ENCODE measurements at regions not wholly inside any gene's neighbourhood (a gene's known extent, or its start where the extent isn't known, plus 50 kb on each side); places are given as distances from the start of the nearest gene placed in this dataset.

GRCh38 chr15:61537337-61537736 is 308.2 kb upstream of the RORA start:
- H3K27ac Mint-ChIP-seq = no peak overlapping the region
- no peak overlapping the region for H3K4me3 Mint-ChIP-seq
- no peaks in the 10 kb centered on the region for H3K9me3 Mint-ChIP-seq (ENCODE audit: insufficient read depth)
- DNase-seq = no peak
- no peaks in the 10 kb centered on the region for H3K36me3 Mint-ChIP-seq (ENCODE audit: low read depth)
- ChIA-PET CTCF (interaction anchor here (1.7 kb wide), 1 partner anchor 297 kb away, joined by 3 read pairs; no protein-coding TSS in a partner anchor), POLR2A (interaction anchor here (0.8 kb wide), 1 partner anchor 241 kb away, joined by 3 read pairs; no protein-coding TSS in a partner anchor)
- ATAC-seq = no peak
- peaks cover 11% of the 10 kb centered on the region for H3K27me3 Mint-ChIP-seq (ENCODE audit: low read depth)
- H3K4me1 Mint-ChIP-seq (ENCODE audit: low read depth) = no peaks in the 10 kb centered on the region

GRCh38 chr15:61534986-61535385 is 305.9 kb upstream of the RORA start:
- no peak for DNase-seq
- Mint-ChIP-seq H3K36me3 (ENCODE audit: low read depth) (no peaks in the 10 kb centered on the region), H3K4me3 (no peak overlapping the region), H3K9me3 (ENCODE audit: insufficient read depth) (no peaks in the 10 kb centered on the region), H3K27me3 (ENCODE audit: low read depth) (peaks cover 14% of the 10 kb centered on the region), H3K4me1 (ENCODE audit: low read depth) (no peaks in the 10 kb centered on the region), H3K27ac (no peak overlapping the region)
- ATAC-seq = no peak
- ChIA-PET CTCF (no interaction called here), POLR2A (no interaction called here)

GRCh38 chr15:61530769-61531168 is 301.7 kb upstream of the RORA start:
- H3K9me3 Mint-ChIP-seq (ENCODE audit: insufficient read depth) = no peaks in the 10 kb centered on the region
- H3K27me3 Mint-ChIP-seq (ENCODE audit: low read depth) = peaks cover 3% of the 10 kb centered on the region
- H3K4me1 Mint-ChIP-seq (ENCODE audit: low read depth) = no peaks in the 10 kb centered on the region
- H3K4me3 Mint-ChIP-seq = no peak overlapping the region
- H3K27ac Mint-ChIP-seq = no peak overlapping the region
- no peaks in the 10 kb centered on the region for H3K36me3 Mint-ChIP-seq (ENCODE audit: low read depth)
- CTCF ChIA-PET = no interaction called here
- ATAC-seq = no peak
- POLR2A ChIA-PET = no interaction called here
- DNase-seq = no peak

- no peaks in the 10 kb centered on the region for H3K36me3 Mint-ChIP-seq (ENCODE audit: low read depth)
- H3K4me3 Mint-ChIP-seq = no peak overlapping the region
- POLR2A ChIA-PET = no interaction called here
- peaks cover 4% of the 10 kb centered on the region for H3K4me1 Mint-ChIP-seq (ENCODE audit: low read depth)
- ATAC-seq (no peak), DNase-seq (no peak)
- H3K27ac Mint-ChIP-seq = no peak overlapping the region
- CTCF ChIA-PET = no interaction called here
- H3K27me3 Mint-ChIP-seq (ENCODE audit: low read depth) = peaks cover 3% of the 10 kb centered on the region
- no peaks in the 10 kb centered on the region for H3K9me3 Mint-ChIP-seq (ENCODE audit: insufficient read depth)
These were observed 299.4 kb upstream of the RORA start for GRCh38 chr15:61528581-61528910.

- ChIA-PET CTCF (no interaction called here), POLR2A (no interaction called here)
- Mint-ChIP-seq H3K27me3 (ENCODE audit: low read depth) (peaks cover 3% of the 10 kb centered on the region), H3K4me3 (no peak overlapping the region), H3K4me1 (ENCODE audit: low read depth) (peaks cover 7% of the 10 kb centered on the region), H3K27ac (no peak overlapping the region), H3K9me3 (ENCODE audit: insufficient read depth) (no peaks in the 10 kb centered on the region), H3K36me3 (ENCODE audit: low read depth) (no peaks in the 10 kb centered on the region)
- ATAC-seq (no peak), DNase-seq (no peak)
These were observed 298.9 kb upstream of the RORA start for GRCh38 chr15:61527836-61528580.

GRCh38 chr15:61524545-61524944 is 295.4 kb upstream of the RORA start:
- Mint-ChIP-seq H3K4me1 (ENCODE audit: low read depth) (peaks cover 9% of the 10 kb centered on the region), H3K9me3 (ENCODE audit: insufficient read depth) (no peaks in the 10 kb centered on the region), H3K4me3 (no peak overlapping the region), H3K36me3 (ENCODE audit: low read depth) (no peaks in the 10 kb centered on the region), H3K27ac (no peak overlapping the region), H3K27me3 (ENCODE audit: low read depth) (peaks cover 4% of the 10 kb centered on the region)
- no peak for DNase-seq
- ChIA-PET POLR2A (no interaction called here), CTCF (no interaction called here)
- no peak for ATAC-seq

GRCh38 chr15:61524086-61524485 is 295.0 kb upstream of the RORA start:
- H3K4me3 Mint-ChIP-seq = no peak overlapping the region
- DNase-seq = no peak
- no peaks in the 10 kb centered on the region for H3K9me3 Mint-ChIP-seq (ENCODE audit: insufficient read depth)
- no peak for ATAC-seq
- ChIA-PET CTCF (no interaction called here), POLR2A (no interaction called here)
- H3K4me1 Mint-ChIP-seq (ENCODE audit: low read depth) = peaks cover 9% of the 10 kb centered on the region
- no peak overlapping the region for H3K27ac Mint-ChIP-seq
- peaks cover 4% of the 10 kb centered on the region for H3K27me3 Mint-ChIP-seq (ENCODE audit: low read depth)
- no peaks in the 10 kb centered on the region for H3K36me3 Mint-ChIP-seq (ENCODE audit: low read depth)

GRCh38 chr15:61522411-61522810 is 293.3 kb upstream of the RORA start:
- ATAC-seq = no peak

GRCh38 chr15:61521953-61522352 is 292.9 kb upstream of the RORA start:
- Mint-ChIP-seq H3K27ac (no peak overlapping the region), H3K4me1 (ENCODE audit: low read depth) (peaks cover 9% of the 10 kb centered on the region), H3K27me3 (ENCODE audit: low read depth) (peaks cover 6% of the 10 kb centered on the region), H3K9me3 (ENCODE audit: insufficient read depth) (no peaks in the 10 kb centered on the region), H3K36me3 (ENCODE audit: low read depth) (no peaks in the 10 kb centered on the region), H3K4me3 (no peak overlapping the region)
- ChIA-PET POLR2A (no interaction called here), CTCF (interaction anchor here (1.0 kb wide), 1 partner anchor 327 kb away, joined by 3 read pairs; no protein-coding TSS in a partner anchor)
- no peak for DNase-seq
- no peak for ATAC-seq

More at GRCh38 chr15:61522411-61522810, 293.3 kb upstream of the RORA start:
- Mint-ChIP-seq H3K36me3 (ENCODE audit: low read depth) (no peaks in the 10 kb centered on the region), H3K4me3 (no peak overlapping the region), H3K4me1 (ENCODE audit: low read depth) (peaks cover 9% of the 10 kb centered on the region), H3K27me3 (ENCODE audit: low read depth) (peaks cover 4% of the 10 kb centered on the region), H3K27ac (no peak overlapping the region), H3K9me3 (ENCODE audit: insufficient read depth) (no peaks in the 10 kb centered on the region)
- DNase-seq = no peak
- ChIA-PET CTCF (interaction anchor here (1.0 kb wide), 1 partner anchor 328 kb away, joined by 3 read pairs; no protein-coding TSS in a partner anchor), POLR2A (no interaction called here)

- no peak overlapping the region for H3K27ac Mint-ChIP-seq
- ChIA-PET CTCF (no interaction called here), POLR2A (no interaction called here)
- peaks cover 6% of the 10 kb centered on the region for H3K27me3 Mint-ChIP-seq (ENCODE audit: low read depth)
- peaks cover 8% of the 10 kb centered on the region for H3K4me1 Mint-ChIP-seq (ENCODE audit: low read depth)
- H3K36me3 Mint-ChIP-seq (ENCODE audit: low read depth) = no peaks in the 10 kb centered on the region
- H3K4me3 Mint-ChIP-seq = no peak overlapping the region
- DNase-seq (no peak), ATAC-seq (no peak)
- H3K9me3 Mint-ChIP-seq (ENCODE audit: insufficient read depth) = no peaks in the 10 kb centered on the region
These were observed 290.2 kb upstream of the RORA start for GRCh38 chr15:61519296-61519695.

- Mint-ChIP-seq H3K27me3 (ENCODE audit: low read depth) (peaks cover 6% of the 10 kb centered on the region), H3K36me3 (ENCODE audit: low read depth) (no peaks in the 10 kb centered on the region), H3K4me1 (ENCODE audit: low read depth) (peaks cover 3% of the 10 kb centered on the region), H3K4me3 (no peak overlapping the region), H3K27ac (no peak overlapping the region), H3K9me3 (ENCODE audit: insufficient read depth) (no peaks in the 10 kb centered on the region)
- ATAC-seq = no peak
- POLR2A ChIA-PET = no interaction called here
- CTCF ChIA-PET = no interaction called here
- DNase-seq = no peak
These were observed 289.3 kb upstream of the RORA start for GRCh38 chr15:61518191-61518950.

GRCh38 chr15:61517776-61518175 is 288.7 kb upstream of the RORA start:
- CTCF ChIA-PET = no interaction called here
- no peaks in the 10 kb centered on the region for H3K9me3 Mint-ChIP-seq (ENCODE audit: insufficient read depth)
- POLR2A ChIA-PET = no interaction called here

More at GRCh38 chr15:61517776-61518175, 288.7 kb upstream of the RORA start:
- Mint-ChIP-seq H3K4me1 (ENCODE audit: low read depth) (peaks cover 2% of the 10 kb centered on the region), H3K27me3 (ENCODE audit: low read depth) (peaks cover 6% of the 10 kb centered on the region), H3K36me3 (ENCODE audit: low read depth) (no peaks in the 10 kb centered on the region), H3K4me3 (no peak overlapping the region), H3K27ac (no peak overlapping the region)
- no peak for ATAC-seq
- no peak for DNase-seq
